GM12875 (cell line): ENCODE measurements at regions not wholly inside any gene's neighbourhood (a gene's known extent, or its start where the extent isn't known, plus 50 kb on each side); places are given as distances from the start of the nearest gene placed in this dataset.
"Not testable (repeated sequence)": the region's sequence is repeated elsewhere in the genome, so short reads cannot be mapped to it uniquely, and the experiment has no call there.

Source experiments
- H3K4me3 ChIP-seq: one replicate; pipeline ENCODE4 v1.5.1; 2011; ENCODE audit warnings: low read depth, low read length, control low read depth
- TF ChIP-seq, protein P1 (sequence below): IDR thresholded peaks from 2 replicates; pipeline ENCODE4 v1.5.1; 2011; ENCODE audit warnings: low read depth, mild to moderate bottlenecking, control low read depth, inconsistent platforms, low read length, moderate library complexity, borderline replicate concordance; ENCODE audit not compliant: insufficient read depth

DNA sequence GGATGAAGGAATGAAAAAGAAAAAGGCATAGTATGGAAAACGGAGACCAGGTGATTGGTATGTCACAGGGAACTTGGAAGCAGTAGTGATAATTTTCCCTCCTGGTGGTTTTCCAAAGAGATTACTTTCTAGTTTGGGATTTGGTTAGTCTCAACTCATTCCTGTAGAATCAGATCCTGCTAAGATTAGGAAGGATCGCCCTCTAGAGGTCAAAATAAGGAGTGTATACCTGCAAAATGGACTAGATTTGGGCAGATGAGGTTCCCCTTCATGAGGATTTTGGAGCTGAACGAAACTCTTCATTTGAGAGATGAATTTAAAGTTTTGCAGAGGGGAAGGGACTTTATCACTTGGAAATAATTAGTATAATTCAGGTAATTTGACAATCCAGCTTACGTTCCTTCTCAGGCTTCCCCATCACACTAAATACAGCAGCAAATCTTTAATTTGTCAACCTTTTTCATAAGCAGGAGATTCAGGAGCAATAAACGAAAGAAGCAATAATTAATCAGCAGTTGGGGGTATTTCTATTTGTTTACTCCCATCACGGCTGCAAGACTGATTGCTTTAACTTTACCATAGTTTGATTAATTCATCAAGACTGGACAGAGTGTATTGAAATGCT is 65.2 kb downstream of the CCDC195 start:
- no peak overlapping the region for H3K4me3 ChIP-seq
- TF ChIP-seq, protein P1, sequence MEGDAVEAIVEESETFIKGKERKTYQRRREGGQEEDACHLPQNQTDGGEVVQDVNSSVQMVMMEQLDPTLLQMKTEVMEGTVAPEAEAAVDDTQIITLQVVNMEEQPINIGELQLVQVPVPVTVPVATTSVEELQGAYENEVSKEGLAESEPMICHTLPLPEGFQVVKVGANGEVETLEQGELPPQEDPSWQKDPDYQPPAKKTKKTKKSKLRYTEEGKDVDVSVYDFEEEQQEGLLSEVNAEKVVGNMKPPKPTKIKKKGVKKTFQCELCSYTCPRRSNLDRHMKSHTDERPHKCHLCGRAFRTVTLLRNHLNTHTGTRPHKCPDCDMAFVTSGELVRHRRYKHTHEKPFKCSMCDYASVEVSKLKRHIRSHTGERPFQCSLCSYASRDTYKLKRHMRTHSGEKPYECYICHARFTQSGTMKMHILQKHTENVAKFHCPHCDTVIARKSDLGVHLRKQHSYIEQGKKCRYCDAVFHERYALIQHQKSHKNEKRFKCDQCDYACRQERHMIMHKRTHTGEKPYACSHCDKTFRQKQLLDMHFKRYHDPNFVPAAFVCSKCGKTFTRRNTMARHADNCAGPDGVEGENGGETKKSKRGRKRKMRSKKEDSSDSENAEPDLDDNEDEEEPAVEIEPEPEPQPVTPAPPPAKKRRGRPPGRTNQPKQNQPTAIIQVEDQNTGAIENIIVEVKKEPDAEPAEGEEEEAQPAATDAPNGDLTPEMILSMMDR = peak; percentile 66; the same call in 1 of the 2 replicates

DNA sequence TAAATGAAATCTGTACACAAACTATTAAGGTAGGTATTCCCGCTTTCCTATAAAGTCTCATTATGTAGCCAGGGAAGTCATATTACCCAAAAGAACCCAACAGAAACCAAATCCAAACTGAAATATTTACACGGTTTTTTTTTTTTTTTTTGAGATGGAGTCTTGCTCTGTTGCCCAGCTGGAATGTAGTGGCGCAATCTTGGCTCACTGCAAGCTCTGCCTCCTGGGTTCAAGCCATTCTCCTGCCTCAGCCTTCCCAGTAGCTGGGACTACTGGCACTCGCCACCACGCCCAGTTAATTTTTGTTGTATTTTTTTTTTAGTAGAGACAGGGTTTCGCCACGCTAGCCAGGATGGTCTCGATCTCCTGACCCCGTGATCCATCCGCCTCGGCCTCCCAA is 62.5 kb upstream of the CUL3 start:
- not testable (repeated sequence) for H3K4me3 ChIP-seq

DNA sequence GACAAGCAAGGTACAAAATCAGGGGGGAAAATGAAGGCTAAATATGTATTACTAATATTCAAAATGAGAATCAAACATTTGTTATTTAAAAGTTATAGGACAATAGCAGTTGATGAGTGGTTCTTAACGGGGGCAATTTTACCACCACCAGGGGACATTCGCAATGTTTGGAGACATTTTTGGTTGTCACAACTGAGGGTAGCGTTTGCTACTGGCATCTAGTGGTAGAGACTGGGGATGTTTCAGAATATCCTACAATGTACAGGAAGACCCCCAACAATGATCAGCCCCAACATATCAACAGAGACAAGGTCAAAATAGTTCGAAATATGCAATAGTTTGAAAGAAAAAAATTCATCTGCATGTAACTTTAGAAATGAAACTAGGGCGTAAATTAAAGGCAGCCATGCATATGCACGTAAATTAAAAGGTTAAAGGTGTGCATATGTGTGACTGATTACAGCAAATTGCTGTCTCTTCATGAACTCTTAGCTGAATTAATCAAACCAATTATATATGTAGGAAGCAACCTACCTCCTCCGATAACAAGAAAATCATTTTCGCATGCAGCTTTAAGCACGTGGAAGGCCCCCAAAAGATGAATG is 61.2 kb upstream of the CUL3 start:
- H3K4me3 ChIP-seq = no peak overlapping the region
- TF ChIP-seq, protein P1 = peak; percentile 66

DNA sequence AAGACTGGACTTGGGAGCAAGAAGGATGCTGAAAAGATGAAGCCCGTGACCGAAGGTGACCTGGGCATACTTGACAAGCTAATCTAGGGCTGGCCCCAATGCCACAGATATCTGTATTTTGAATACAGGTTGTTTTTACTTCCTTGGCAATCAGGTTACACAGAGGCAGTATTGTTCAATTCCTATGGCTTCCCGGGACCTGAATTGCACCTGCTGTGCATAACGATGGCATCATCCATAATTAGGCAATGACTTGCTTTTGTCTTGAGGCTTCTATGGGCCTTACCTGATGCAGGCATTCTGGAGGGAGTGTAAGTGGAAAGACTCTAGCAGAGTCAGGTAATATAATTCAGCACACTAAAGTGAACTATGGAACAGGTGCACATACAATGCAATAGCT is 60.6 kb upstream of the CUL3 start:
- no peak overlapping the region for H3K4me3 ChIP-seq
- TF ChIP-seq, protein P1 = no peak

DNA sequence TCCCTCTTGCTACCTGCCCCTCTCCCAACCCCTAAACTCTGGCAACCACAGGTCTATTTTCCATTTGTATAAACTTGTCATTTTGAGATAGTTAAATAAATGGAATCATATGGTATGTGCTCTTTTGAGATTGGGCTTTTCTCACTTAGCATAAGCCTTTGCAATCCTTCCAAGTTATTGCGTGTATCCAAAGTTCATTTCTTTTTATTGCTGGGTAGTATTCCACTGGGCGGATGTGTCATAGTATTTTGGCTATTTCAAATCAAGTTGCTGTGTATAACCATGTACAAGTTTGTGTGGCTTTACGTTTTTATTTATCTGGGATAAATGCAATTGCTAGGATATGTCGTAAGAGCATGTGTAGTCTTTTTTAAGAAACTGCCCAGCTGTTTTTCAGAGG is 55.5 kb upstream of the CUL3 start:
- H3K4me3 ChIP-seq = no peak overlapping the region
- TF ChIP-seq, protein P1 = no peak

DNA sequence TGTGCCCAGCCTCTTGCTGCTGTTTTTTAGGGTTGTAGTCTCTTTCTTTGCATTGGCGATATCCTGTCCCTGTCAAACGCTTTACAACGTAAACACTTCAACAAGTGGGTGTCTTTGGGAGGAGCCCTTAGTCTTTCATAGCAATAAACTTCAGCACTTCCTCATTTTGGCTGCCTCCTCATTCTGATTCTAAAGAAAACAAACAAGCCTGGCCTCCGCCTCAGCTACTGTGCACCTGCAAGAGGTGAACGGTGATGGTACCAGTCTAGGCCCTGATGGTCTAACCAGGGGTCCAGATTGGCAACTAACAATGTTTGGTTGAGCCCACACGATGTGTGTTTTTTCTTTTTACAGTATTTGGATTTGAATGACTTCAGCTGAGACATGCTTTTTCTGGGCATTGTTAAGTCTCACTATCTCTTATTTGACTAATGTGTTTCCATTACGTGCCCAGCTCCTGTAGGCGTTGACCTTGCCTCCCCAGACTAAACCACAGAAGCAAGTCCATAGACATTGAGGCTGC is 53.2 kb upstream of the CUL3 start:
- no peak overlapping the region for H3K4me3 ChIP-seq
- TF ChIP-seq, protein P1 = no peak
